OCI-LY3 (cell line): ENCODE measurements at regions not wholly inside any gene's neighbourhood (a gene's known extent, or its start where the extent isn't known, plus 50 kb on each side); places are given as distances from the start of the nearest gene placed in this dataset.

ENCODE experiments used
- CTCF ChIP-seq: fragments of 200-600, 300-600 bp; sonication (generic); IDR thresholded peaks from 2 replicates; pipeline ENCODE4 v1.5.1; 2014; ENCODE audit warnings: antibody characterized with exemption, low read length, low read depth
- EZH2phosphoT487 ChIP-seq: fragments of 200-600 bp; shearing (Covaris generic); IDR thresholded peaks from 2 replicates; pipeline ENCODE4 v1.6.1; 2018; ENCODE audit warnings: antibody characterized with exemption, mixed run types, low read depth

- TF ChIP-seq CTCF, result no peak
- TF ChIP-seq EZH2phosphoT487, result no peak
Measured at GRCh38 chr20:54746796-54747195, 271.4 kb downstream of the DOK5 start.
